HG03175 (cell line): ENCODE measurements at regions not wholly inside any gene's neighbourhood (a gene's known extent, or its start where the extent isn't known, plus 50 kb on each side); places are given as distances from the start of the nearest gene placed in this dataset.

Experiments
- ATAC-seq: cut with Tn5 transposase; IDR thresholded peaks from one replicate; pipeline ENCODE4 v1.9.1; 2021; ENCODE audit warnings: mild to moderate bottlenecking, moderate library complexity; ENCODE audit not compliant: unreplicated experiment

DNA sequence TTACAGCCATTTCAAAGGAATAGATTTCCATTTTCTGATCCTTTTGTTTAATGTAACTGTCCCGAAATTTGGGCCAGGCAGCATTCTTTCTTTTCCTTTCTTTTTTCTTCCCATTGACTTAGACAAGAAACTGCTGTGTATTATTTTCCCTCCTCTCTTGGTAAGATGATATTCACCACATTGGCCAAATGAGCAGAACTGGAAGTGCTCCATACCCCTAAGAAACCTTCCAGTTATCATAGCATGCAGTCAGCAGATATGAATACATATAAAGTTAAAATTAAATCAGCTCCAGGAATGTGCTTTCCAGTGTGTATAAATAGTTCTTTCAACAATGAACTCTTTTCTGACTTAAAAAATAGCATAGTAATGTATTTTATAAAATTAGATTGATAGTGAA lies 168.5 kb upstream of the GAS1 start:
- ATAC-seq: no peak

GRCh38 chr9:87116492-87116891 lies 169.2 kb upstream of the GAS1 start:
- no peak for ATAC-seq

GRCh38 chr9:87118594-87118993 lies 171.3 kb upstream of the GAS1 start:
- ATAC-seq: no peak

GRCh38 chr9:87119328-87119881 lies 172.1 kb upstream of the GAS1 start:
- ATAC-seq: no peak

DNA sequence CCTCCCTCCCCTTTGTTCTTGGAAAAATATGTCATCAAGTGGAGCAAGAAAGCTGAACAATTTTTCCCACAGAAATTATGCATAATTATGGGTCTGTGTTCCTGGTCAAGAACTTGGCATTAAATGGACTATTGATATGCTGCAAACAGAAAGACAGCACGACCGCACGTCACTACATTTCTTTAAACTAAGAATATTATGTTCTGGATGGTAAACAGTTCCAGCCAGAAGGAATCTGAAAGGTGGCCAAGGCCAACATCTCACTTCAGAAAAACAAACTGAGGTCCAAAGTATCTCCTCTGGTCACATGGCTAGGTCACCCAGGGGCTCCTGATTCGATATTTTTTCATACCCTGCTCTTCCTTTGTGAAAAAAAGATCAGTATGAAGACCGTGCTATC lies 173.3 kb upstream of the GAS1 start:
- no peak for ATAC-seq

GRCh38 chr9:87122947-87123685 lies 175.8 kb upstream of the GAS1 start:
- ATAC-seq: no peak

- no peak for ATAC-seq
These were observed 176.5 kb upstream of the GAS1 start for GRCh38 chr9:87123830-87124229.

DNA sequence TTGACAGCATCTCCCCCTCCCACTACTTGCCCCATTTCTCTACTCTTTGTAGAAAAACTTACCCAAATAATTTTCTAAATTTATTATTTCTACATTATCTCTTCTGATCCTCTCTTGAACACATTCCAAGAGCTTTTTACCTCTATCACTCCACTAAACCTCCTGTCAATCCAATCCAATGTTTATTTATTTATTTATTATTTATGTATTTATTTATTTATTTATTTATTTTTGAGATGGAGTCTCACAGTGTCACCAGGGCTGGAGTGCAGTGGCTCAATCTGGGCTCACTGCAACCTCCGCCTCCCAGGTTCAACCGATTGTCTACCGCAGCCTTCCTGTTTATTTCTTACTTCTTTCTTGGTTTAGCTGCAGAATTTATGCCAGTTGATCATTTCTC lies 178.5 kb upstream of the GAS1 start:
- no peak for ATAC-seq

- no peak for ATAC-seq
These were observed 180.2 kb upstream of the GAS1 start for GRCh38 chr9:87127543-87127942.

DNA sequence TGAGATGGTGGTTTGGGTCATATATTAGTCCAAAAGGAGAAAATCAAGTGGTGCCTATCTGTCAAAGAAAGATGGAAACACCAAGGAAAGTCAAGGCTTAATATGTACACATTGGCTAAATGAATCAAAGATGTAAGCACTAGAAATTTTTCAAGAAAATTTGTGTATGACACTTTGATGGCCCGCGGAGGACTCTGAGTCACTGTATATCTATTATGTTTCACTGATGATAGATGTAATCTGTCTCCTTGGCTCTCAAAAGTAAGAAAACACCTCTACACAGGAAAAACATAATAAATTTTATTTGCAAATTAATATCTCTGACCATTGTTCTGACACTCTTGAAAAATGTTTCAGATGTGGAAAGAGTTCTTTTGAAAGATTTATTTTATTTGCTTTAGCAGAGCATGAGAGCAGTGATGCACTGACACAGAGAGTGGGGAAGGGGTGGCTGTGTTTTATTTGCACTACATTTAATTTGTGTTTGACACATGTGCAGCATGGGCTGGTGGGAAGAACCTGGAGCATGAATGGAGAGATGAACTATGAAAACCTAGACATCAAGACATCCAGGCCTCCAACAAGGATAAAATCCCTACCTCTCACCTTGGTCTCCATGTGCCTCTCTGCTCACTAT lies 180.8 kb upstream of the GAS1 start:
- no peak for ATAC-seq

DNA sequence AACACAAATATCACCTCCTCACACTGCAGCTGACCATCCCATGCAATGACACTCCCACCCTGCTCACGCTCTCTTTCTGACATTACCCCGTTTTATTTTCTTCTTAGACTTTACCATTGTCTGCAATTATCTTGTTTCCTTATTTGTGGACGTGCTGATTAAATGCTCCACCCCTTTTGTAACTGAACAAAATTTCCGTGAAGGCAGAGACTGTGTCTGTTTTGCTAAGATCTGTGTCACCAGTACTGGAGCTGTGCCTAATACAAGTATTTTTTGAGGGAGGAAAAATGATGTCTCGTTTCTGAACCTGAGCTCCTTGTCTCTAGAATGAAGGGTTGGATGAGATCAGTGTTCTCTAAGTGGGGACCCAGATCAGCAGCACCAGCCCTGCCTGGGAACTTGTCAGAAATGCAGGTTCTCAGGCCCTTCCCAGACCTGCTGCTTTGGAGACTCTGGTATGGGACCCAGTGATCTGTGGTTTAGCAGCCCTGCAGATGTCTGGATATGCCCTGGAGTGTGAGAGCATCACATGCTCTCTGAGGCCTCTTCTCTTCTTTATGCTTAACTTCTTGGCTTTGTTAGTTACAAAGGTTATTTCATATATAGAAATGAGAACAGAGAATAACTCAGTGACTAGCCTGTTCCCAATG lies 181.7 kb upstream of the GAS1 start:
- no peak for ATAC-seq

- ATAC-seq: no peak
These were observed 187.8 kb upstream of the GAS1 start for GRCh38 chr9:87135074-87135473.

GRCh38 chr9:87137718-87138117 lies 190.4 kb upstream of the GAS1 start:
- no peak for ATAC-seq

DNA sequence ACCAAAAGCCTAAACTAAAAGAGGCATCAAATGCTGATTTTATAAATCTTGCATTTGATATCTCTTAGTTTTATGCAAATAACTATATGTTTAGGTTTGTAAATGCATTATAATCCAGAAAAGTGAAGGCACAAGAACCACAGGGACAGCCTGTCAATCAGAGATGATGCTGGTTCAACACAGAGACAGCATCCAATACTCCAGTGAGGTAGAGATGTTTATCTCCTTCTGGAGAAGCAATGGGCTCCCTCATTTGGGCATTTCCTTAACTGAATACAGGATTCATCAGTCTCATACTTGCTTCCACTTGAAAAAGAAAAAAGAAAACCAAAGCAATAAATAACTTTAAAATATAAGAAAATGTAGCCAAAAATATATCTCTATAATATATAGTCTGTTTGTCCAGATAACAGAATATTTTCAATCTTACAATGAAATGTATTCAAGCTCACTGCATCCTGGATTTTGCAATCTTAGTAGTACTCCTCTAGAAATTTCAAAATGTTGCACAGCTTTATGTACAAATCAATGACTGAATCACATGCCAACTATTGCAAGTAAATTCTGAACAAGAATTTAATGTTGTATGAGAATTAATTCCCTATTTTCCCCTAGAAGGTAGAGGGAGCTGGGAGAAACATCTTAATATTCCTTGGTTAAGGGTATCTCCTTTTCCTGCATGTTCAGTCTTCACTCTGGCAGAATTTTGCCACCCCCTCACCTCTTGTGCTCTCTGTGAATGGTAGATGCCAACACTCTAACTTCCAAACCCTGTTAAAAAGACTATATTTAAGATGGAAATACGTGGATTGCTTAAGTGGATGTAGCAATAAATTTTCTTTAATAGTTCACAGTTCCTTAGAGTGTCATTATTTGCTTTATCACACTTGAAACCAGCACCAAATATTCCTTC lies 191.1 kb upstream of the GAS1 start:
- ATAC-seq: no peak

- no peak for ATAC-seq
These were observed 191.9 kb upstream of the GAS1 start for GRCh38 chr9:87139099-87139730.

DNA sequence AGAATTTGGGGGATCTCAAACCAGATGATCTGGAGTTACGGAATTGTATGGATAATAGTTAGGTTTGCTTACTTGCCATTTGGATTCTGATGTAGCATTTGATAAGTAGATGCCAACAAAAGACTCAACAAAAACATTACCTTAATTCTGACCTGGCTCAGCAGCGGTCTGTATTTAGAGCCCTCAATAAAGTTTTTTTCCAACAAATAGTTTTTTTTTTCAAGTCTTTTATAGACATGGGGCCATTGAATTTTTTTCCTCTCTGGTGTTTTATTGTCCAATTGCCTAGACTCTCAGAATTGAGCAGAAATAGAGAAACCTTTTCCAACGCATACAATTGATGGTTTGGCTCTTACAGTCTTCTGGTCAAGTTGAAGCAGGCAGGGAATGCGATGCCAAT lies 192.8 kb upstream of the GAS1 start:
- ATAC-seq: no peak

DNA sequence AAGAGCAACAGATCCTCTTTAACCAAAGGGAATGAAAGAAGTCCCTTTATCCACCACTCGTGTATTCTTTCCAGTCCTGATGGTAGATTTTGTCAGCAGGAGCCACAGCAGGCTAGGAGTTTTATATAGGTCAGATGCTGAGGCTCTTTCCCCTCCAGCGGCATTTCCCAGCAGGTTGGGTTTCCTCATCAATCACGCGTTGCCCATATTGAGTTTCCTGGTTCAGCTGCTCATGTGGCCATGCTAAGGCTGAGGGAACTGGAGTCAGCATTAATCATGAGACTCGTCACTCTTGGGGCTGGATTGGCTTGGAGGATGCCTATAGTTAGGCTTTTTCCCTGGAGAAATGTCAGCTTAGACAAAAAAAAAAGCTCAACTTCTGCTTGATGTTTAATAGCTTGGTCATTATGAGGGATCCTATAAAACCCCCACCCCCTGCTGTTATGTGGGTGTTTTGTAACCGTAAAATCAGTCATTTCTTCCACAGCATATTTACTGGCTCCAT lies 193.4 kb upstream of the GAS1 start:
- ATAC-seq: no peak

DNA sequence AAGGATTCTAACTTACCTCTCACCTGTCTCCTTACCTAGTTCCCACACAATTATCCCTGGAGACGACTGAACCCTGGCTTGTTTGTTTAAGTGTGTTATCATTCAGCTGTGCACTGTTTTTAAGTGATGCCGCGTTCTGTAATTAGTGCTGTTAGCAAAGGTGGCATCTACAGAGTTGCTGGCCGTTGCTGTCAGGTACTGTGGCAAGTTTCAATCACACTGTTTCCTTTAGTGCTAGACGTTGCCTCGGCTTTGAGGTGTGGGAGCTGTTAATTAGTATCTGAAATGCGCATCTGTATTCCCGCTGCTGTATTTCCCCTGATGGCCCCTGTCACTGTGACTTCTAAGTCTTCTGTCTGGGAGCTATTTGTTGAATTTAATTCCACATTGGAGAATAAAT lies 193.8 kb upstream of the GAS1 start:
- ATAC-seq: no peak

DNA sequence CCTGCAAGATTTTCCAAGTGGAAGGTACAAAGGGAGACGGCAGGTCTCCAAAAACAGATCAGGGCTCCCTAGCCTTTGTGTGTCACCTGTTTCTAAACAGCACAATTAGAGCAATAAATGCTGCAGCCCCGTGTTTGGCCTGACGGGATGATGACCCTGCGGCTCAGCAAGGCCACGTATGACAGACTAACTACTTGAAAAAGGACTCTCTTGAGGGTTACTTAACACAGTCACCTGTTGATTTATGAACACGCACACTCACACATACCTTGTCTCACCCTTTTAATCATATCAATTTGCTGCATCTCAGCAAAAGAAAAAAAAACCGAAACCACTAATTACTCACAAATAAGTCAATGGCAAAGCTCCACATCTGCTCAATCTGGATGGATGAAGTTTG lies 199.6 kb upstream of the GAS1 start:
- no peak for ATAC-seq

DNA sequence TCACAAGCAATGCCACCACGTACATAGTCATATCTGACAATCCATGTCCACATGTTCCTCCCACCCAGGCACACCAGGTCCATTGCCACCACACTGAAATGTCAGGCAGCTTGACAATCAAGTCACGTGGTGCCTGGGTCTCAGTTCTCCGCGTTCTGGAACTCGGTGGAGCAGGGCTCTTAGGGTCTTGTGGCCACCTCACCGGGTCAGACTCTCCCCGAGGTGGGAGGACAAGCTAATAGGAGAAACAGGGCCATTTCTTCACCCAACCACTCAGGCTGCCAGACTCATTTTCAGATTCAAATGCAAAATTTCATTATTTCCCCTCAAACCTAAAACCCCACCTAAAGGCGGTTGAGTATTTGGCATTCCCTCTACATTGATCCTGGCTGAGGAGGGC lies 200.5 kb upstream of the GAS1 start:
- no peak for ATAC-seq
